ENCODE measurements at regions not wholly inside any gene's neighbourhood (a gene's known extent, or its start where the extent isn't known, plus 50 kb on each side); places are given as distances from the start of the nearest gene placed in this dataset.

DNA sequence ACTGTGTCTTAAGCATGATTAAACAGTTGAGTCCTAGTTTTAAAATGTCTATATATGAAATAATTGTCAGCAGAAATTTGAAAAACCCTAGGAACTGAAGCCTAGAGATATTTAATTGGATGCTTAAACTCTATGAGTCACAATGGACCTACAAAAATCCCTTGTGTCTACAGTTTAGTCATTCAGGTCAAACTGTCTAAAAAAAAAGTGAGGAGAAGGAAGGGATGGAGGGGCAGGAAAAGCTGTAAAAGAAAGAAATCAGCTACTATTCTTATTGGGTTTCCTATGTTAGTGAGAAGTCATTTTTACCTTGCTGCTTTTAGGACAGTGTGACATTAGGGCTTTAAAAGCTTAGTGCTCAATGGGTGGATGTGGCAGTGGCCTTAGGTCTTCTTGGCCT, 406.1 kb upstream of the FZD8 start:
- no peaks in the 10 kb centered on the region for H3K79me1 ChIP-seq (ENCODE audit: low read depth in 1 of 2, low read length in 2 of 2)
- H3K36me3 ChIP-seq (ENCODE audit: control insufficient read depth, insufficient read depth, low read length): no peaks in the 10 kb centered on the region
- no peak overlapping the region for H3K18ac ChIP-seq (ENCODE audit: low read depth, low read length)
- no peak overlapping the region for H3K4me3 ChIP-seq (ENCODE audit: insufficient read depth, low read depth, low read length)
- H2AK9ac ChIP-seq (replicated peaks; ENCODE audit: low read depth, low read length, poor library complexity): no peak overlapping the region
- H4K8ac ChIP-seq (ENCODE audit: low read depth in 2 of 2, low read length in 2 of 2): no peak overlapping the region
- no peak overlapping the region for H2BK5ac ChIP-seq (ENCODE audit: low read depth, low read length, poor library complexity, severe bottlenecking)
- H3K9ac ChIP-seq (ENCODE audit: low read depth, low read length): no peak overlapping the region
- no peak overlapping the region for H2BK120ac ChIP-seq (ENCODE audit: low read depth, low read length)
- no peak overlapping the region for H2BK20ac ChIP-seq (ENCODE audit: low read depth, low read length)
- no peak overlapping the region for H2AFZ ChIP-seq (replicated peaks; ENCODE audit: low read length, poor library complexity)
- no peak overlapping the region for H2BK15ac ChIP-seq (ENCODE audit: low read depth, low read length)
- POLR2A ChIA-PET (ENCODE audit: unreplicated experiment): no interaction called here
- H3K27ac ChIP-seq (ENCODE audit: insufficient read depth, low read length): no peak overlapping the region
- no peak for TF ChIP-seq MXI1 (IDR thresholded peaks at IDR 0.05; ENCODE audit: borderline replicate concordance, low read depth, low read length)
- TF ChIP-seq SMC3 (IDR thresholded peaks at IDR 0.05; ENCODE audit: low read depth, low read length): no peak
- no peak for TF ChIP-seq POLR2A (IDR thresholded peaks at IDR 0.05; ENCODE audit: low read depth, low read length)
- TF ChIP-seq BHLHE40 (IDR thresholded peaks at IDR 0.05; ENCODE audit: low read depth, low read length): no peak
- TF ChIP-seq, protein P1, sequence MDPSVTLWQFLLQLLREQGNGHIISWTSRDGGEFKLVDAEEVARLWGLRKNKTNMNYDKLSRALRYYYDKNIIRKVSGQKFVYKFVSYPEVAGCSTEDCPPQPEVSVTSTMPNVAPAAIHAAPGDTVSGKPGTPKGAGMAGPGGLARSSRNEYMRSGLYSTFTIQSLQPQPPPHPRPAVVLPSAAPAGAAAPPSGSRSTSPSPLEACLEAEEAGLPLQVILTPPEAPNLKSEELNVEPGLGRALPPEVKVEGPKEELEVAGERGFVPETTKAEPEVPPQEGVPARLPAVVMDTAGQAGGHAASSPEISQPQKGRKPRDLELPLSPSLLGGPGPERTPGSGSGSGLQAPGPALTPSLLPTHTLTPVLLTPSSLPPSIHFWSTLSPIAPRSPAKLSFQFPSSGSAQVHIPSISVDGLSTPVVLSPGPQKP (IDR thresholded peaks at IDR 0.05; ENCODE audit: borderline replicate concordance, low read depth, low read length): no peak
- no peak for TF ChIP-seq FOS (IDR thresholded peaks at IDR 0.05; ENCODE audit: low read depth, low read length)
- no peak for TF ChIP-seq CEBPB (IDR thresholded peaks at IDR 0.05; ENCODE audit: low read depth, low read length)
- no peak for TF ChIP-seq RAD21 (IDR thresholded peaks at IDR 0.05; ENCODE audit: low read length)
- TF ChIP-seq RFX5 (IDR thresholded peaks at IDR 0.05; ENCODE audit: low read depth, low read length): no peak
- no peak for TF ChIP-seq NFE2L2 (IDR thresholded peaks at IDR 0.05; ENCODE audit: low read depth, low read length)
- TF ChIP-seq, protein P2, sequence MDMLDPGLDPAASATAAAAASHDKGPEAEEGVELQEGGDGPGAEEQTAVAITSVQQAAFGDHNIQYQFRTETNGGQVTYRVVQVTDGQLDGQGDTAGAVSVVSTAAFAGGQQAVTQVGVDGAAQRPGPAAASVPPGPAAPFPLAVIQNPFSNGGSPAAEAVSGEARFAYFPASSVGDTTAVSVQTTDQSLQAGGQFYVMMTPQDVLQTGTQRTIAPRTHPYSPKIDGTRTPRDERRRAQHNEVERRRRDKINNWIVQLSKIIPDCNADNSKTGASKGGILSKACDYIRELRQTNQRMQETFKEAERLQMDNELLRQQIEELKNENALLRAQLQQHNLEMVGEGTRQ (IDR thresholded peaks at IDR 0.05; ENCODE audit: low read depth, low read length): no peak
- TF ChIP-seq, protein P3, sequence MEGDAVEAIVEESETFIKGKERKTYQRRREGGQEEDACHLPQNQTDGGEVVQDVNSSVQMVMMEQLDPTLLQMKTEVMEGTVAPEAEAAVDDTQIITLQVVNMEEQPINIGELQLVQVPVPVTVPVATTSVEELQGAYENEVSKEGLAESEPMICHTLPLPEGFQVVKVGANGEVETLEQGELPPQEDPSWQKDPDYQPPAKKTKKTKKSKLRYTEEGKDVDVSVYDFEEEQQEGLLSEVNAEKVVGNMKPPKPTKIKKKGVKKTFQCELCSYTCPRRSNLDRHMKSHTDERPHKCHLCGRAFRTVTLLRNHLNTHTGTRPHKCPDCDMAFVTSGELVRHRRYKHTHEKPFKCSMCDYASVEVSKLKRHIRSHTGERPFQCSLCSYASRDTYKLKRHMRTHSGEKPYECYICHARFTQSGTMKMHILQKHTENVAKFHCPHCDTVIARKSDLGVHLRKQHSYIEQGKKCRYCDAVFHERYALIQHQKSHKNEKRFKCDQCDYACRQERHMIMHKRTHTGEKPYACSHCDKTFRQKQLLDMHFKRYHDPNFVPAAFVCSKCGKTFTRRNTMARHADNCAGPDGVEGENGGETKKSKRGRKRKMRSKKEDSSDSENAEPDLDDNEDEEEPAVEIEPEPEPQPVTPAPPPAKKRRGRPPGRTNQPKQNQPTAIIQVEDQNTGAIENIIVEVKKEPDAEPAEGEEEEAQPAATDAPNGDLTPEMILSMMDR (conservative IDR thresholded peaks at IDR 0.05; ENCODE audit: low read depth, low read length): no peak
- no peak for TF ChIP-seq MAFK (IDR thresholded peaks at IDR 0.05; ENCODE audit: low read depth, low read length)
- no peak for TF ChIP-seq MAZ (IDR thresholded peaks at IDR 0.05; ENCODE audit: borderline replicate concordance, low read depth, low read length)
- BruUV-seq (replicated peaks): no TSS peak
- H3K23ac ChIP-seq (ENCODE audit: low read depth, low read length): no peak overlapping the region
- H3K4ac ChIP-seq (ENCODE audit: low read depth, low read length): no peak overlapping the region
- no peaks in the 10 kb centered on the region for H3K4me1 ChIP-seq (ENCODE audit: control insufficient read depth, insufficient read depth, low read length)
- no peak overlapping the region for H4K91ac ChIP-seq (ENCODE audit: insufficient read depth, low read depth, low read length)
- H4K20me1 ChIP-seq (ENCODE audit: insufficient read depth, low read length): no peaks in the 10 kb centered on the region
- H3K14ac ChIP-seq (replicated peaks; ENCODE audit: low read depth, low read length): no peak overlapping the region
- in situ Hi-C loops (cut with MboI; ENCODE audit: low sequenced_read_pairs) (no loop called here), dilution Hi-C loops (cut with HindIII; ENCODE audit: low sequenced_read_pairs, unreplicated experiment) (no loop called here), intact Hi-C loops (cut with micrococcal nuclease) (no loop called here)
- H3K9me3 ChIP-seq (ENCODE audit: control insufficient read depth, insufficient read depth, low read length): no peaks in the 10 kb centered on the region
- CTCF ChIA-PET: interaction anchor here (0.6 kb wide), 1 partner anchor 757 kb away, joined by 3 read pairs; no protein-coding TSS in a partner anchor
- H4K5ac ChIP-seq (ENCODE audit: low read depth, low read length): no peak overlapping the region
- ATAC-seq (ENCODE audit: low read depth) (no peak), DNase-seq (peak; percentile 25)
- H2AK5ac ChIP-seq (ENCODE audit: low read depth, low read length): no peak overlapping the region
- no peak overlapping the region for H3K4me2 ChIP-seq (ENCODE audit: low read depth, low read length)
- no peak overlapping the region for H3K56ac ChIP-seq (ENCODE audit: extremely low read depth, insufficient read depth, low read length)
- no peaks in the 10 kb centered on the region; the same call in 1 of the 2 replicates for H3K27me3 ChIP-seq (ENCODE audit: control insufficient read depth, insufficient read depth, low read length)
- H3K9me1 ChIP-seq (ENCODE audit: insufficient read depth, low read length): no peaks in the 10 kb centered on the region

Measured in IMR-90 (cell line).